ENCODE measurements at regions not wholly inside any gene's neighbourhood (a gene's known extent, or its start where the extent isn't known, plus 50 kb on each side); places are given as distances from the start of the nearest gene placed in this dataset.

DNA sequence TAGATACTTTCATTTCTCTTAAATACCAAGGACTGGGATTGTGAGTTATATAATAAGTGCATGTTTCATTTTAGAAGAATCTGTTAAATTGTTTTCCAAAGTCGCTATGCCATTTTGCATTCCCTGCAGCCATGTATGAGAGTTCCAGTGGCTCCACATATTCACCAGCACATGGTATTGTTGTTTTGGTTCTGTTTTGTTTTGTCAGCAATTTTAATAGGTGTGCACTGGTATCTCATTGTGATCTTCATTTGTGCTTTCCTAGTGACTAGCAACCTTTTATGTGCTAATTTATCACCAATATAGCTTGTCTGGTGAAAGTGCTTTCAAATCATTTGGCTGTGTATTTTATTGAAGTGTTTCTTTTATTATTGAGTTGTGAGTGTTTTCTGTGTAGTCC, 278.9 kb downstream of the ZNF516 start:
- H3K9me3 ChIP-seq = no peaks in the 10 kb centered on the region
- H3K4me1 ChIP-seq = no peaks in the 10 kb centered on the region
- no peaks in the 10 kb centered on the region for H3K36me3 ChIP-seq
- H3K27me3 ChIP-seq = no peaks in the 10 kb centered on the region
- no peak overlapping the region for H3K4me3 ChIP-seq (ENCODE audit: low read depth, low read length)
- TF ChIP-seq, protein P1, sequence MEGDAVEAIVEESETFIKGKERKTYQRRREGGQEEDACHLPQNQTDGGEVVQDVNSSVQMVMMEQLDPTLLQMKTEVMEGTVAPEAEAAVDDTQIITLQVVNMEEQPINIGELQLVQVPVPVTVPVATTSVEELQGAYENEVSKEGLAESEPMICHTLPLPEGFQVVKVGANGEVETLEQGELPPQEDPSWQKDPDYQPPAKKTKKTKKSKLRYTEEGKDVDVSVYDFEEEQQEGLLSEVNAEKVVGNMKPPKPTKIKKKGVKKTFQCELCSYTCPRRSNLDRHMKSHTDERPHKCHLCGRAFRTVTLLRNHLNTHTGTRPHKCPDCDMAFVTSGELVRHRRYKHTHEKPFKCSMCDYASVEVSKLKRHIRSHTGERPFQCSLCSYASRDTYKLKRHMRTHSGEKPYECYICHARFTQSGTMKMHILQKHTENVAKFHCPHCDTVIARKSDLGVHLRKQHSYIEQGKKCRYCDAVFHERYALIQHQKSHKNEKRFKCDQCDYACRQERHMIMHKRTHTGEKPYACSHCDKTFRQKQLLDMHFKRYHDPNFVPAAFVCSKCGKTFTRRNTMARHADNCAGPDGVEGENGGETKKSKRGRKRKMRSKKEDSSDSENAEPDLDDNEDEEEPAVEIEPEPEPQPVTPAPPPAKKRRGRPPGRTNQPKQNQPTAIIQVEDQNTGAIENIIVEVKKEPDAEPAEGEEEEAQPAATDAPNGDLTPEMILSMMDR (IDR thresholded peaks at IDR 0.05; ENCODE audit: low read depth, low read length) = no peak
- DNase-seq = no peak

DNA sequence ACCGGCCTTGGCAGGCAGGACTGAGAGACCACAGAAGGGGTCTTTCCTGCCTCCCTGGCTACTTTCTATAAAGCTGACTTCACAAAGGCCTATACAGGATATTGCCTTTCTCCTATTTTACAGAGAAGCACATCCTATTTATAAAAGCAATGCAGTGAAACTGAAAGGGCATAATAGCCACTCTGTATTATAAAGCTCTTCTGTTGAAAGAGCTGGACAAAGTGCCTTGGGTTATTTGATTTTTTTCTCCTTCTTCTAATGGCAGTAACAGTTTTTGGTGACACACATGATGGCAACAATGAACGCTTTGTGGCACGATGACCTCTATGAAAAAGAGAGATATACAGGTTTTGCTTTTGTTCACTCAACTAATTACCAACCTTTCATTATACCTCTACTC, 281.1 kb downstream of the ZNF516 start:
- Histone ChIP-seq H3K4me3 (ENCODE audit: low read depth, low read length) (no peak overlapping the region), H3K9me3 (no peaks in the 10 kb centered on the region), H3K4me1 (no peaks in the 10 kb centered on the region), H3K27me3 (no peaks in the 10 kb centered on the region), H3K36me3 (no peaks in the 10 kb centered on the region)
- TF ChIP-seq, protein P1 (IDR thresholded peaks at IDR 0.05; ENCODE audit: low read depth, low read length) = no peak
- DNase-seq = no peak

DNA sequence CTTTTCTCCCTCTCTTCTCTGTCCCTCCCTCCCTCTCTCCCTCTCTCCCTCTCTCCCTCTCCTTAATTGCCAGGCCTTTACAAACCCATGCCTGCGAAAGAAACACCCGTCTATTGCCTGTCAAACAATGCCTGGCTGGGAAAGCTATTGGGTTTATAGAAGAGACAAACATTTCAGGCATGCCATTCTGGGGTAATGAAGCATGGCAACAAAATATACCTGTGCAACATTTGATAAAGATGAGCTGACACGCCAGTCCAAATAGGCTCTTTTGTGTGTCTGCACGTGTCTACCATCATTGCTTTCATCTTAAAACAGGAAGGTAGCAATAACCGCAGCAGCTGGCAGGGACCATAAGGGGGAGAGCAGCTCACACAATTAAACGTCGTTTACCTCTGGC, 282.1 kb downstream of the ZNF516 start:
- no peaks in the 10 kb centered on the region for H3K36me3 ChIP-seq
- H3K4me3 ChIP-seq (ENCODE audit: low read depth, low read length) = no peak overlapping the region
- TF ChIP-seq, protein P1 (IDR thresholded peaks at IDR 0.05; ENCODE audit: low read depth, low read length) = no peak
- no peak for DNase-seq
- H3K27me3 ChIP-seq = no peaks in the 10 kb centered on the region
- no peaks in the 10 kb centered on the region for H3K4me1 ChIP-seq
- H3K9me3 ChIP-seq = no peaks in the 10 kb centered on the region

DNA sequence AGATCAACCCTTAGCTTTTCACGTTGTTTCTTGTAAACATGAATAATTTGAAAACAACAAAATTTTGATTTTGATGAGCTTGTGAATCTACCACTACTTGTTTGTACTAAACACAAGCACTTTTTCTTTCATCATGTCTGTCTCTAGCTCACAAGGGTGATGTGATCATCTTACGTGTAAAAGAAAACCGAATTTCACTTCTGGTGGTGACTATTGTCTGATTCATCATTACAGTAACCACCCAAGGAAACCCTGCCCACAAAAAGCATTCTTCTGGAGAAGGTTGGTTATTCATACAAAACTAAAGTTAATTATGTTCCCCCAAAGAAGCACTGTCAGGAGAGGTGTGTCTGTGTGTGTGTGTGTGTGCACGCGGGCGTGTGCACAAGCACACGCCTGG, 285.4 kb downstream of the ZNF516 start:
- no peak overlapping the region for H3K4me3 ChIP-seq (ENCODE audit: low read depth, low read length)
- H3K9me3 ChIP-seq = no peaks in the 10 kb centered on the region
- TF ChIP-seq, protein P1 (IDR thresholded peaks at IDR 0.05; ENCODE audit: low read depth, low read length) = no peak
- H3K27me3 ChIP-seq = no peaks in the 10 kb centered on the region
- H3K36me3 ChIP-seq = no peaks in the 10 kb centered on the region
- H3K4me1 ChIP-seq = no peaks in the 10 kb centered on the region
- no peak for DNase-seq

DNA sequence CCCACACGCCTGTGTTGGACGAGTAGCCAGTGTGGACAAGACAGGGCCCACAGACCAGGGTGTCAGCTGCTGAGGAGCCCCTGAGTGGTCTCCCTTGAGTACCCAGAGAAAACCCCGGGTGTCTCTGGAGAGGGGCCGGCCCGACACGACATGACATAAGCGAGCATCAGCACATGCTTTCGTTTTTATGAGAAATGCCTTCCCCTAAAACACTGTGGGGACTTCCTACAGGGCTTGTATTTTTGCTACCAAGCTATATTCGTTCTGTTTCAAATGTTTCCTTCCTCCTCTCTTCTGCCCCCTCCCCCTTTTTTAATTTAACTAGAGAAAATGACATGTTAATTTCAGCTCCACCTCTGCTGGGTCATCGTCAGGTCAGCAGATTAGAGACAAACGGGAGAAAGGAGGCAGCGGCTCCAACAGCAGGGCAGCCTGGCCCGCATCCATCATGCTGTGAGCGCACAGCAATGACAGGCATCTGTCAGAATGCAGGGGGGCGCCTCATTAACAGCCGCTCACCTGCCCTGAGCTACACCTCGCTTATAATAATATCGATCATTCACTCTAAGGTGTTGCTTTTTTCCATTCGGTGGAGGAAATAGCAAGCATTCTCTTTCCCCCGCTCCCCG, 286.2 kb downstream of the ZNF516 start:
- Histone ChIP-seq H3K4me1 (no peaks in the 10 kb centered on the region), H3K4me3 (ENCODE audit: low read depth, low read length) (no peak overlapping the region), H3K27me3 (no peaks in the 10 kb centered on the region), H3K9me3 (no peaks in the 10 kb centered on the region), H3K36me3 (no peaks in the 10 kb centered on the region)
- TF ChIP-seq, protein P1 (IDR thresholded peaks at IDR 0.05; ENCODE audit: low read depth, low read length) = no peak
- no peak for DNase-seq

DNA sequence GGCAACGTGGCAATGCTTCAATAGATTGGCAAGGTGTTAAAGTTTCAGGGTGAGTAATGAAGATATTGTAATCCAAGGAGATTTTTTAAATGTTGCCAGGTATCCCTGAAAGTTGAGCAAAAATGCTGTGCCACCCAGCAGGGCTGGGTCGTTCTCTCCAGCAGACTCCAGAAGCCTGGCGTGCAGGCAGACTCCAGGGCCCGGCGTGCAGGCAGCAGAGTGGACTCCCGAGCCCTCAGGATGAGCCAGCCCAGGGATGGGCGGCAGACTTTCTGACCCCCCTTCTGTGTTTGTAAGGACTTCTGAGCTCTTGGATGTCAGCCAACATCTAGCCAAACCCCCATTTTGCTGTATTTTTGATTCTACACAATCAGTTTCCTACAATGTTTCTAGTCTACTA, 289.1 kb downstream of the ZNF516 start:
- DNase-seq = no peak
- TF ChIP-seq, protein P1 (IDR thresholded peaks at IDR 0.05; ENCODE audit: low read depth, low read length) = no peak
- Histone ChIP-seq H3K4me3 (ENCODE audit: low read depth, low read length) (no peak overlapping the region), H3K9me3 (no peaks in the 10 kb centered on the region), H3K36me3 (no peaks in the 10 kb centered on the region), H3K4me1 (no peaks in the 10 kb centered on the region), H3K27me3 (no peaks in the 10 kb centered on the region)

All from BE2C (cell line).